ENCODE measurements at regions not wholly inside any gene's neighbourhood (a gene's known extent, or its start where the extent isn't known, plus 50 kb on each side); places are given as distances from the start of the nearest gene placed in this dataset.

GRCh38 chr12:60863421-60863820 is 1267.6 kb downstream of the SLC16A7 start:
- no peak overlapping the region for H3K4ac ChIP-seq (replicated peaks; ENCODE audit: insufficient read length, low read depth, low read length)
- WGBS, 2 experiments (ENCODE audit: extremely low coverage in 1 of 2, insufficient coverage in 1 of 2, insufficient read length in 1 of 2, insufficient replicate concordance in 2 of 2, low coverage in 1 of 2, low lambda C conversion rate in 2 of 2, missing lambda C conversion rate in 1 of 2) = 92% methylated on average over 1 of the region's 1 CpG; no CpG with 5 or more reads in 1 of the 2 experiments
- H3K23me2 ChIP-seq (ENCODE audit: low read depth, low read length) = no peaks in the 10 kb centered on the region
- H4K20me1 ChIP-seq (replicated peaks in 1 of 2; ENCODE audit: control insufficient read depth in 1 of 2, insufficient read depth in 2 of 2, low read length in 2 of 2) = no peaks in the 10 kb centered on the region
- H3K9me3 ChIP-seq (ENCODE audit: insufficient read depth in 2 of 2, low read depth in 1 of 2, low read length in 1 of 2) = no peaks in the 10 kb centered on the region
- H2BK5ac ChIP-seq (ENCODE audit: low read depth, low read length) = no peak overlapping the region
- no peak overlapping the region for H3K9ac ChIP-seq (replicated peaks in 1 of 4; ENCODE audit: extremely low read depth in 1 of 4, low read depth in 3 of 4, low read length in 3 of 4)
- H3K4me2 ChIP-seq (ENCODE audit: insufficient read depth in 1 of 2, low read depth in 2 of 2, low read length in 2 of 2) = no peak overlapping the region
- TF ChIP-seq NRF1 (IDR thresholded peaks at IDR 0.05; ENCODE audit: low read depth, low read length) = no peak
- TF ChIP-seq SIX5 (IDR thresholded peaks at IDR 0.05; ENCODE audit: low read depth, low read length) = no peak
- no peak for TF ChIP-seq NANOG (IDR thresholded peaks at IDR 0.05; ENCODE audit: insufficient read depth, low read depth, low read length, poor library complexity, severe bottlenecking)
- TF ChIP-seq GTF2F1 (IDR thresholded peaks at IDR 0.05; ENCODE audit: borderline replicate concordance, low read depth, low read length) = no peak
- no peak for TF ChIP-seq CHD2 (IDR thresholded peaks at IDR 0.05; ENCODE audit: low read length)
- TF ChIP-seq SIRT6 (IDR thresholded peaks at IDR 0.05; ENCODE audit: low read length) = no peak
- TF ChIP-seq JUN (IDR thresholded peaks at IDR 0.05; ENCODE audit: low read depth, low read length) = no peak
- H3K56ac ChIP-seq (replicated peaks; ENCODE audit: insufficient read length, low read depth, low read length) = no peak overlapping the region
- H3K36me3 ChIP-seq (ENCODE audit: control insufficient read depth in 2 of 4, insufficient read depth in 4 of 4, low read length in 3 of 4) = no peaks in the 10 kb centered on the region
- no peaks in the 10 kb centered on the region for H3K79me1 ChIP-seq (ENCODE audit: low read depth, low read length)
- ChIA-PET CTCF (ENCODE audit: partially characterized antibody) (no interaction called here), POLR2A (ENCODE audit: partially characterized antibody) (no interaction called here)
- H4K5ac ChIP-seq (ENCODE audit: insufficient read length, low read depth, low read length) = no peak overlapping the region
- H2BK15ac ChIP-seq (ENCODE audit: low read length) = no peak overlapping the region
- H2BK12ac ChIP-seq (ENCODE audit: low read depth, low read length) = no peak overlapping the region
- no peak overlapping the region for H4K8ac ChIP-seq (ENCODE audit: extremely low read depth, insufficient read depth, low read length)
- H3K4me3 ChIP-seq (ENCODE audit: extremely low read depth in 1 of 4, insufficient read depth in 2 of 4, low read depth in 3 of 4, low read length in 4 of 4) = no peak overlapping the region
- no peaks in the 10 kb centered on the region for H3K79me2 ChIP-seq (ENCODE audit: control insufficient read depth in 1 of 2, insufficient read depth in 2 of 2, low read length in 2 of 2)
- no peak overlapping the region for H2BK120ac ChIP-seq (replicated peaks; ENCODE audit: low read depth, low read length)
- H4K91ac ChIP-seq (replicated peaks; ENCODE audit: insufficient read length, low read length) = no peak overlapping the region
- no peak overlapping the region for H3K14ac ChIP-seq (ENCODE audit: insufficient read length)
- no peak overlapping the region for H2AK5ac ChIP-seq (ENCODE audit: low read depth, low read length)
- DNase-seq (ENCODE audit: low read depth in 1 of 2, low spot score in 2 of 2) (no peak), FAIRE-seq (no peak)
- no peak overlapping the region for H3K18ac ChIP-seq (ENCODE audit: extremely low read depth, low read length)
- no peak overlapping the region for H2BK20ac ChIP-seq (ENCODE audit: low read length)
- no peak overlapping the region for H3K23ac ChIP-seq (ENCODE audit: insufficient read length)
- no peak overlapping the region for H3K27ac ChIP-seq (ENCODE audit: low read depth, low read length)
- H3K27me3 ChIP-seq (replicated peaks in 1 of 4; ENCODE audit: control insufficient read depth in 3 of 4, extremely low read depth in 1 of 4, insufficient read depth in 3 of 4, low read length in 3 of 4) = peaks cover 0 to 2% (median 0%) of the 10 kb centered on the region in 4 experiments; a peak in 1 of 7 replicates
- H2AFZ ChIP-seq (ENCODE audit: low read length) = no peak overlapping the region
- H3K4me1 ChIP-seq (replicated peaks in 1 of 4; ENCODE audit: control insufficient read depth in 3 of 4, insufficient read depth in 4 of 4, low read length in 3 of 4) = no peaks in the 10 kb centered on the region
